K562 (cell line): ENCODE measurements at regions not wholly inside any gene's neighbourhood (a gene's known extent, or its start where the extent isn't known, plus 50 kb on each side); places are given as distances from the start of the nearest gene placed in this dataset.

Source experiments
- ATAC-seq: fragments of 200-7000 bp; cut with Tn5 transposase; 3 replicates; pipeline ENCODE4 v1.9.1; 2020; ENCODE audit warnings: moderate library complexity
- BruUV-seq: library from RNA; stranded (reverse); fragments of 400-500 nt; replicated peaks from 2 replicates; lab custom pipeline; 2021; lab: Mats Ljungman, UMichigan
- CTCF ChIA-PET: fragments of 300-600 bp; formaldehyde crosslinking; extraction: SDS; loops from one replicate; lab custom pipeline; 2021; ENCODE audit warnings: low intra/inter-chr PET ratio; lab: Yijun Ruan, JAX
- POLR2A ChIA-PET: fragments of 300-600, 350-650 bp; sonication (Branson Sonifier 250); formaldehyde crosslinking; extraction: SDS; loops from one replicate; lab custom pipeline; 2021; ENCODE audit warnings: antibody characterized with exemption, inconsistent platforms; lab: Yijun Ruan, JAX
- DNase-seq, 4 experiments: peaks; one replicate each; pipeline versions ENCODE4 v3.0.0 to v3.0.0-alpha.2; 2011 to 2018; ENCODE audit warnings: low spot score in 3 of 4, mixed read lengths in 3 of 4; ENCODE audit errors: extremely low read depth in 1 of 4
- FAIRE-seq: peaks from 2 replicates; lab custom pipeline; 2011; peaks lifted over from hg19 to GRCh38; lab: Jason Lieb, UNC
- H2AFZ ChIP-seq: 2 replicates; pipeline ENCODE4 v1.6.0; 2011; ENCODE audit warnings: low read depth, low read length, control low read depth, inconsistent platforms
- H3K27ac ChIP-seq: fragments of 200-600 bp; 3 replicates; pipeline ENCODE4 v1.8.0; 2011; ENCODE audit warnings: low read depth, mild to moderate bottlenecking, control low read depth, inconsistent platforms, low read length, moderate library complexity, mixed read lengths; ENCODE audit errors: extremely low read depth
- H3K27me3 ChIP-seq, 2 experiments: fragments of 300-600 bp in 1 of 2; 2 replicates in 1 of 2; 3 replicates in 1 of 2; pipeline versions ENCODE4 v1.6.0 to v1.8.0; 2011; ENCODE audit warnings: inconsistent platforms in 2 of 2, low read length in 2 of 2, mild to moderate bottlenecking in 1 of 2, mixed read lengths in 1 of 2, moderate library complexity in 1 of 2; ENCODE audit not compliant: control insufficient read depth in 2 of 2, insufficient read depth in 2 of 2
- H3K36me3 ChIP-seq: fragments of 300-600 bp; 3 replicates; pipeline ENCODE4 v1.8.0; 2011; ENCODE audit warnings: mild to moderate bottlenecking, low read length, inconsistent platforms; ENCODE audit not compliant: control insufficient read depth, insufficient read depth
- H3K4me1 ChIP-seq, 2 experiments: fragments of 200-600 bp in 1 of 2; replicated peaks in 1 of 2; 2 replicates in 1 of 2; 3 replicates in 1 of 2; pipeline versions ENCODE4 v1.5.1 to v1.8.0; 2011; ENCODE audit warnings: inconsistent platforms in 2 of 2, low read length in 2 of 2, mild to moderate bottlenecking in 1 of 2, mixed read lengths in 1 of 2, moderate library complexity in 1 of 2; ENCODE audit not compliant: control insufficient read depth in 2 of 2, insufficient read depth in 2 of 2
- H3K4me2 ChIP-seq: 2 replicates; pipeline ENCODE4 v1.6.1; 2011; ENCODE audit warnings: low read length, control low read depth, inconsistent platforms, mixed read lengths; ENCODE audit not compliant: insufficient read depth
- H3K4me3 ChIP-seq: fragments of 200-600 bp; sonication (generic), shearing (Covaris generic); 2 replicates; pipeline ENCODE4 v1.5.1; 2016; ENCODE audit warnings: control low read depth, inconsistent platforms
- H3K79me2 ChIP-seq: fragments of 200-600 bp; 3 replicates; pipeline ENCODE4 v1.8.0; 2011; ENCODE audit warnings: low read length, inconsistent platforms; ENCODE audit not compliant: control insufficient read depth, insufficient read depth
- H3K9ac ChIP-seq, 2 experiments: 2 replicates each; pipeline versions ENCODE4 v1.6.0 to v1.6.1; 2011; ENCODE audit warnings: low read depth in 2 of 2, low read length in 2 of 2, control low read depth in 1 of 2, inconsistent platforms in 1 of 2, mild to moderate bottlenecking in 1 of 2, mixed read lengths in 1 of 2; ENCODE audit not compliant: insufficient read depth in 1 of 2
- H3K9me1 ChIP-seq: one replicate; pipeline ENCODE4 v1.6.0; 2011; ENCODE audit warnings: inconsistent platforms, mild to moderate bottlenecking, low read length, moderate library complexity; ENCODE audit not compliant: control insufficient read depth, insufficient read depth
- H3K9me3 ChIP-seq: replicated peaks from 2 replicates; pipeline ENCODE4 v1.5.1; 2011; ENCODE audit warnings: low read depth, low read length, inconsistent platforms; ENCODE audit not compliant: control insufficient read depth, insufficient read depth
- H4K20me1 ChIP-seq: replicated peaks from 2 replicates; pipeline ENCODE4 v1.6.1; 2011; ENCODE audit warnings: low read length, inconsistent platforms, mixed read lengths; ENCODE audit not compliant: control insufficient read depth, insufficient read depth
- POLR2H ChIP-seq: IDR thresholded peaks from 2 replicates; pipeline ENCODE4 v1.6.1; 2016; ENCODE audit warnings: missing genetic modification characterization, low read depth, mild to moderate bottlenecking, control low read depth, missing compliant biosample characterization, moderate library complexity
- TAF7 ChIP-seq: fragments of 450-650 bp; IDR thresholded peaks from 2 replicates; pipeline ENCODE4 v1.6.1; 2016; ENCODE audit warnings: missing genetic modification characterization, missing compliant biosample characterization
- ZNF384 ChIP-seq: IDR thresholded peaks from 2 replicates; pipeline ENCODE4 v1.6.1; 2012; ENCODE audit warnings: low read depth, low read length, improper control_type of control experiment
- WGBS: fragments of 100-300 bp; shearing (Covaris generic); methylation state at CpG from one replicate; pipeline ENCODE4 v1.1.6; 2016; ENCODE audit warnings: low coverage, mixed read lengths; ENCODE audit not compliant: insufficient coverage; ENCODE audit errors: missing lambda C conversion rate; 5-methylcytosine and 5-hydroxymethylcytosine counted together
- in situ Hi-C: fragments of 300-500 bp; cut with MboI; formaldehyde crosslinking; loops from 4 replicates; pipeline ENCODE4 v1.15.0; 2018; ENCODE audit warnings: inconsistent platforms, mixed read lengths
- intact Hi-C: fragments of 100-400 bp; cut with micrococcal nuclease; formaldehyde crosslinking; loops from 2 replicates; pipeline ENCODE4 v1.14.2; 2022
- TF ChIP-seq, protein P1 (sequence below): sonication (generic); formaldehyde crosslinking; IDR thresholded peaks from 2 replicates; pipeline ENCODE4 v1.9.0; 2022; ENCODE audit warnings: mild to moderate bottlenecking, missing genetic modification reagents

DNA sequence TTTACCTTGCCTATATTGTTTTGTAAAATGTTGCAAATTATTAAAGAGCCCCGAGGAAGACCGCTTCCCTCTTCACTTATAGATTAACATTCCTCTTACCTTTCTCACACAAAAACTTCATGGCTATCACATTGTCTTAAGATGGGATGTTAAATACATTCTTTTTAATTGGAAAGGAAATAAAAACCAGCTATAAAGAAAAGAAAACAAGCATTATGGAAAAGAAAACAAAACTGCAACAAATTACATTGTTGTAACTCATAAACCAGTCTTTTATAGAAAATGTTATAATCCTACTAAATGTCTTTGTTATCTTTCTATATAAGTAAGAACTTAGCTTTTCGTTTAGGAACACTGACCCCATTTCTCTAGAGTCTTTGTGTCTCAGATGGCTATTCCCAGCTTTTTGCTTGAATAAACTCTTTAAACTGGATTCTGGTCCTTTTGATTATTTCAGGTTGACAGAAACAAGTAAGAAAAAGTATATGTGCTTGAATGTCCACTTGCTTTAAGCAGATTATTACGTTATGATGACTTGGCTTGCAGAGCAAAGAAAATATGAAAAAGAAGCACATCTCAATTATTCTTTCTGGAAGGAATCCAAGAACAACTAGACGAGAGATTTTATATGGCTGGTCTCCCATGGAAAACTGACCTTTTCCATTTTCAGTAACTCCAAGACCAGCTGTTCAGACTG, 128.2 kb downstream of the AKR1D1 start:
- FAIRE-seq (no peak), DNase-seq (no peak), ATAC-seq (no peak)
- no peaks in the 10 kb centered on the region for H3K9me3 ChIP-seq
- WGBS, result 3% methylated on average over 5 of the region's 5 CpGs
- H3K27me3 ChIP-seq, result 0 out of 5 replicates have a peak, but pooled peaks cover 0 to 4% of the 10 kb centered on the region in 2 experiments
- POLR2A ChIA-PET, result interaction anchor here (1.0 to 1.6 kb wide), 2 partner anchors 9 to 32 kb away, joined by 3 to 5 read pairs; no protein-coding TSS in a partner anchor
- no peak overlapping the region for H3K4me3 ChIP-seq
- no peaks in the 10 kb centered on the region for H3K4me1 ChIP-seq
- no TSS peak for BruUV-seq
- H3K9ac ChIP-seq, result no peak overlapping the region
- CTCF ChIA-PET, result no interaction called here
- in situ Hi-C loops (no loop called here), intact Hi-C loops (no loop called here)
- no peak overlapping the region for H3K4me2 ChIP-seq
- H3K9me1 ChIP-seq, result no peaks in the 10 kb centered on the region
- TF ChIP-seq, protein P1, sequence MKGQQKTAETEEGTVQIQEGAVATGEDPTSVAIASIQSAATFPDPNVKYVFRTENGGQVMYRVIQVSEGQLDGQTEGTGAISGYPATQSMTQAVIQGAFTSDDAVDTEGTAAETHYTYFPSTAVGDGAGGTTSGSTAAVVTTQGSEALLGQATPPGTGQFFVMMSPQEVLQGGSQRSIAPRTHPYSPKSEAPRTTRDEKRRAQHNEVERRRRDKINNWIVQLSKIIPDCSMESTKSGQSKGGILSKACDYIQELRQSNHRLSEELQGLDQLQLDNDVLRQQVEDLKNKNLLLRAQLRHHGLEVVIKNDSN, result no peak
- TF ChIP-seq POLR2H (tag), result peak; percentile 11; the same call in 1 of the 2 replicates
- no peak overlapping the region for H3K27ac ChIP-seq
- no peaks in the 10 kb centered on the region for H4K20me1 ChIP-seq
- no peak overlapping the region for H2AFZ ChIP-seq
- no peaks in the 10 kb centered on the region for H3K36me3 ChIP-seq
- no peaks in the 10 kb centered on the region for H3K79me2 ChIP-seq

DNA sequence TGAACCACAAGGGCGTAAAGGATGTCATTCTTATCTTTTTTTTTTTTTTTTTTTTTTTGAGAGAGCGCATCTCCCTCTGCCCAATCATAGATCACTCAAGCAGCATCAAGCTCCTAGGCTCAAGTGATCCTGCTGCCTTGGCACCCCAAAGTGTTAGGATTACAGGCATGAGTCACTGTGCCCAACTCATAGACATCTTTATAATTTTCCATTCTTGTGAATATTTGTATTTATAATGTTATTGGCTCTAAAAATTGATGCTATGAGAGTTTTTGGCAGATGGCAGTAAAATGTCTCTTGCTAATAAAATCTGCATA, 128.7 kb downstream of the AKR1D1 start:
- ChIA-PET POLR2A (no interaction called here), CTCF (no interaction called here)
- ATAC-seq, result no peak

More for the DNA sequence above, 128.7 kb downstream of the AKR1D1 start:
- no peaks in the 10 kb centered on the region for H3K79me2 ChIP-seq
- H3K9me1 ChIP-seq, result no peaks in the 10 kb centered on the region
- no peak overlapping the region for H3K4me3 ChIP-seq
- H3K4me1 ChIP-seq, result no peaks in the 10 kb centered on the region
- H3K27me3 ChIP-seq, result 0 out of 5 replicates have a peak, but pooled peaks cover 0 to 4% of the 10 kb centered on the region in 2 experiments
- BruUV-seq, result no TSS peak
- in situ Hi-C loops, result no loop called here
- no peak overlapping the region for H3K9ac ChIP-seq
- no peak overlapping the region for H2AFZ ChIP-seq
- no peak overlapping the region for H3K4me2 ChIP-seq
- H4K20me1 ChIP-seq, result no peaks in the 10 kb centered on the region
- TF ChIP-seq ZNF384, result peak; percentile 64; the same call in 1 of the 2 replicates
- TF ChIP-seq TAF7, result no peak
- TF ChIP-seq, all 486 proteins: peak for 1
- intact Hi-C loops, result no loop called here
- 4% methylated on average over 2 of the region's 2 CpGs for WGBS
- H3K27ac ChIP-seq, result no peak overlapping the region
- no peaks in the 10 kb centered on the region for H3K9me3 ChIP-seq
- no peaks in the 10 kb centered on the region for H3K36me3 ChIP-seq
- no peak for DNase-seq
- no peak for FAIRE-seq
